ENCODE measurements at regions not wholly inside any gene's neighbourhood (a gene's known extent, or its start where the extent isn't known, plus 50 kb on each side); places are given as distances from the start of the nearest gene placed in this dataset.

- no peak for TF ChIP-seq CTCF (conservative IDR thresholded peaks at IDR 0.05; ENCODE audit: low read depth, low read length)
- TF ChIP-seq EZH2 (IDR thresholded peaks at IDR 0.05; ENCODE audit: borderline replicate concordance, low read depth, low read length, poor library complexity, severe bottlenecking): no peak
Measured at GRCh38 chr16:35664091-35664693, 2204.8 kb downstream of the TP53TG3F start.
